ENCODE measurements at regions not wholly inside any gene's neighbourhood (a gene's known extent, or its start where the extent isn't known, plus 50 kb on each side); places are given as distances from the start of the nearest gene placed in this dataset.

DNA sequence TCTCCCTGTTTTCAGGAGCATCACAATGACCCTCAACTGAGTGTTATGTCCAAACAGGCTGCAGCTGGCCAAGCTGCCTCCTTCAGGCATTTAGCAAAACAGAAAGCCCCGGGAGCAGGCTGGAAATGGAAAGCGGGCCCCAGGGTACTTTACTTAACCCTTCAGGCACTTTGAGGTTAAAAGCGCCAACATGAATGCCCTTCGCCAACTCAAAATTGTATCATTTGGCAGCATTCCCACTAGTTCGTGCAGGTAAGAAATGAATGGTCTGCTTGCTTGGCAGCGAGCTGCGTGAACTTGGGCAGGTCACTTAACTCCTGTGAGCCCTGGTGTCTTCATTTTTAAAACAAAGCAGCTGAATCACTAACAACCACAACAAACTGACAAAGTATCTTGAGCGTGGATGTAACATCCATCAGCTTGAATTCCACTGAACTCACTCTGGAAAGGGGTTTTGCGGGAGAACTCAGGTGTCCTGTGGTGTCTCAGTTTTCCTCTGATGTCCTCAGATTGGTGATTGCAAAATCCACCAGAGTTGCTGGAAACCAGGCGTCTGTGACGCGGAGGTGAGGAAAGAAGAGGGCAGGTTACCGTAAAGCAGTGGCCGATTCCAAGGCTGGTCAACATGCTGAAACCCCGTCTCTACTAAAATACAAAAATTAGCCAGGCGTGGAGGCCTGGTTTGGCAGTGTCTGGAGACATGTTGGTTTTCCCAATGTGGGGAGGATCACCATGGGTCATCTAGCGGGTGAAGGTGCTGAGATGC lies 118.8 kb upstream of the ZNF217 start:
- H3K9me3 ChIP-seq = no peaks in the 10 kb centered on the region
- no peak overlapping the region for H3K27ac ChIP-seq
- H3K4me1 ChIP-seq = peaks cover 0 to 12% (median 10%) of the 10 kb centered on the region in 4 donors
- no peak for TF ChIP-seq CTCF (IDR thresholded peaks at IDR 0.05)
- TF ChIP-seq POLR2A (IDR thresholded peaks at IDR 0.05) = no peak
- no peak for TF ChIP-seq EP300 (IDR thresholded peaks at IDR 0.05)
- no peaks in the 10 kb centered on the region for H3K27me3 ChIP-seq
- no peak for DNase-seq (ENCODE audit: low spot score in 2 of 2)
- 73 to 82% methylated on average over 17 of the region's 17 CpGs for WGBS, 2 donors
- H3K4me3 ChIP-seq = no peak overlapping the region
- no peaks in the 10 kb centered on the region for H3K36me3 ChIP-seq

DNA sequence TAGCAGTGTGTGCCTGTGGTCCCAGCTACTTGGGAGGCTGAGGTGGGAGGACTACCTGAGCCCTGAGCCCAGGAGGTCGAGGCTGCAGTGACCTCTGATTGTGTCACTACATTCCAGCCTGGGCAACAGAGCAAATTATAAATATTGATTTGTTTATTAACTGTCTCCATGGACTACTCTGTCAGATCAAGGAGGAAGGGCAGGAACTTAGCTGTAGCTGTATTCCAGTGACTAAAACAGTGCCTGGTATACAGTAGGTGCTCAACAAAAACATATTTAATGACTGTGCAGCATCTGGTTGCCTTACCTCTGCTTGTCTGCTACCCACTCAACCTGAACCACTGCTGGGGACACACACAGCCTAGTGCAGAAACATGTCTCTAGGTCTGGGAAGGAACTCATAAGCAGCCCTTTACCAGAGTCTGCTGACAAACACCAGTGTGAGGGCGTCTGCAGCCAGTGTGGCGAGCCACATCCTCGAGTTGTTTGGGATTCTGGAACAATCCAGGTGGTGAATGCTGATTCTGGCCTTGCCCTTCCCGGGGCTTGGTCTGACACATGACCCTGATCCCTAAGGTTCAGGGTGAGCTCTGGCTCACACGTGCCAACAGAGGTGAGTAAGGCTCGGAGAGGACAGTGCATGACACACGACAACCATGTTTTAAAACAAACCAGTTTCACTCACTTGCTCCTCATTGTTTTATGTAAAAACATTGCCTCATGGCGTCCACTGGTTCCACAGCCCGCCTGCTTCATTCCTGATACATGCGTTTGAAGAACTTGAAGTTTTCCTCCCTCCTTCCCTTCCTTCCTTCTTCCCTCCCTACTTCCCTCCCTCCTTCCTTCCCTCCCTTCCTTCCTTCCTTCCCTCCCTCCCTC lies 117.9 kb upstream of the ZNF217 start:
- H3K9me3 ChIP-seq = no peaks in the 10 kb centered on the region
- no peak for DNase-seq (ENCODE audit: low spot score in 2 of 2)
- H3K4me3 ChIP-seq = no peak overlapping the region
- TF ChIP-seq EP300 (IDR thresholded peaks at IDR 0.05) (no peak), POLR2A (IDR thresholded peaks at IDR 0.05) (no peak), CTCF (IDR thresholded peaks at IDR 0.05) (no peak)
- H3K27ac ChIP-seq = no peak overlapping the region
- peaks cover 0 to 21% (median 16%) of the 10 kb centered on the region in 4 donors for H3K4me1 ChIP-seq
- WGBS, 2 donors = 69 to 70% methylated on average over 11 of the region's 11 CpGs
- H3K27me3 ChIP-seq = no peaks in the 10 kb centered on the region
- H3K36me3 ChIP-seq = no peaks in the 10 kb centered on the region

- Histone ChIP-seq H3K27me3 (no peaks in the 10 kb centered on the region), H3K4me1 (peaks cover 5 to 34% (median 23%) of the 10 kb centered on the region in 4 donors), H3K27ac (peak overlapping the region; percentile 17 to 69 (median 58)), H3K36me3 (no peaks in the 10 kb centered on the region), H3K4me3 (no peak overlapping the region), H3K9me3 (no peaks in the 10 kb centered on the region)
- 40 to 43% methylated on average over 6 of the region's 6 CpGs for WGBS, 2 donors
- no peak for DNase-seq (ENCODE audit: low spot score in 2 of 2)
- TF ChIP-seq EP300 (IDR thresholded peaks at IDR 0.05) = no peak
Observed at GRCh38 chr20:53708129-53708968, 114.7 kb upstream of the ZNF217 start.

DNA sequence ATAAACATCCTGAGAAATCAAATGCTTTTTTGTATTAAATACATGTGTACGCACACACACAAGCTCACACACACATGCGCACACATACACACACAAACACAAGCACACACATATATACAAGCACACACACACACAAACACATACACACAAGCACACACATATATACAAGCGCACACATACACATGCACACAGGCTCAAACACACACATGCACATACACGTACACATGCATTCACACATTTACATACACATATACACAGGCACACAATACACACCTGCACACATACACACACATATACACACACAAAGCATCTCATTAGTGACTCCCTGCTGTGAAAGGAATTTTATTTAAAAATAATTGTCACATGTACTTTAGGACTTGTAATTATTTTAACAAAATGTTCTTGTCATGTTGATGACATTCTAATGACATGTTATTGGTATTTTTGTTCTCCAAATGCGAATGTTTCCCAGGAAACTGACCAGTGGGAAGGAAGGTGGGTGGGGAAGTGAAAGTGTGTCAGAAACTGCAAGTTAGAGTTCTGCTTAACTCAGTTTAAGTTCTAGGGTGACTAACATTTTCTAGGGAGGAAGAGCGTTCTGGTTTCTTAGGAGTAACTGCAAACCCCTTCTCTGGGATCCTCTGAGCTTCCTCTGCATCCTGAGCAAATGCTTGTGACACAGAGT lies 113.9 kb upstream of the ZNF217 start:
- H3K9me3 ChIP-seq = no peaks in the 10 kb centered on the region
- peak in 1 of 2 donors; percentile 20 for DNase-seq (ENCODE audit: low spot score in 2 of 2)
- no peaks in the 10 kb centered on the region for H3K27me3 ChIP-seq
- no peaks in the 10 kb centered on the region for H3K36me3 ChIP-seq
- H3K4me1 ChIP-seq = peaks cover 5 to 34% (median 23%) of the 10 kb centered on the region in 4 donors
- H3K27ac ChIP-seq = peak overlapping the region; percentile 17 to 69 (median 61)
- H3K4me3 ChIP-seq = no peak overlapping the region
- TF ChIP-seq CTCF (IDR thresholded peaks at IDR 0.05) (no peak), POLR2A (IDR thresholded peaks at IDR 0.05) (no peak), EP300 (IDR thresholded peaks at IDR 0.05) (peak in 1 of 2 donors; percentile 22)
- 57 to 61% methylated on average over 6 of the region's 6 CpGs for WGBS, 2 donors
